Subcutaneous abdominal adipose tissue (tissue), 5 donors: ENCODE measurements at regions not wholly inside any gene's neighbourhood (a gene's known extent, or its start where the extent isn't known, plus 50 kb on each side); places are given as distances from the start of the nearest gene placed in this dataset.

Source experiments
- H3K27ac ChIP-seq: one replicate; pipeline ENCODE4 v1.7.0; 2013; ENCODE audit warnings: low read depth, mild to moderate bottlenecking, inconsistent platforms, low read length, moderate library complexity
- H3K27me3 ChIP-seq, 5 donors: one replicate each; pipeline ENCODE4 v1.7.0; 2013; ENCODE audit warnings: low read length in 5 of 5, inconsistent platforms in 1 of 5; ENCODE audit not compliant: control insufficient read depth in 5 of 5, insufficient read depth in 4 of 5
- H3K36me3 ChIP-seq, 5 donors: one replicate each; pipeline ENCODE4 v1.7.0; 2013; ENCODE audit warnings: low read length in 5 of 5; ENCODE audit not compliant: control insufficient read depth in 5 of 5, insufficient read depth in 5 of 5
- H3K4me1 ChIP-seq, 5 donors: one replicate each; pipeline ENCODE4 v1.7.0; 2013; ENCODE audit warnings: low read length in 5 of 5, mild to moderate bottlenecking in 3 of 5, moderate library complexity in 1 of 5; ENCODE audit not compliant: control insufficient read depth in 5 of 5, insufficient read depth in 5 of 5
- H3K4me3 ChIP-seq, 5 donors: one replicate each; pipeline ENCODE4 v1.7.0; 2013; ENCODE audit warnings: low read length in 5 of 5, low read depth in 1 of 5
- H3K9ac ChIP-seq, 5 donors: one replicate each; pipeline ENCODE4 v1.7.0; 2013; ENCODE audit warnings: low read length in 5 of 5, mild to moderate bottlenecking in 4 of 5, moderate library complexity in 3 of 5
- H3K9me3 ChIP-seq, 5 donors: one replicate each; pipeline ENCODE4 v1.7.0; 2013; ENCODE audit warnings: low read length in 5 of 5; ENCODE audit not compliant: control insufficient read depth in 5 of 5
- donor health status: healthy.
- donor health status: healthy.
- donor health status: healthy.
- donor health status: healthy.
- donor health status: healthy.

DNA sequence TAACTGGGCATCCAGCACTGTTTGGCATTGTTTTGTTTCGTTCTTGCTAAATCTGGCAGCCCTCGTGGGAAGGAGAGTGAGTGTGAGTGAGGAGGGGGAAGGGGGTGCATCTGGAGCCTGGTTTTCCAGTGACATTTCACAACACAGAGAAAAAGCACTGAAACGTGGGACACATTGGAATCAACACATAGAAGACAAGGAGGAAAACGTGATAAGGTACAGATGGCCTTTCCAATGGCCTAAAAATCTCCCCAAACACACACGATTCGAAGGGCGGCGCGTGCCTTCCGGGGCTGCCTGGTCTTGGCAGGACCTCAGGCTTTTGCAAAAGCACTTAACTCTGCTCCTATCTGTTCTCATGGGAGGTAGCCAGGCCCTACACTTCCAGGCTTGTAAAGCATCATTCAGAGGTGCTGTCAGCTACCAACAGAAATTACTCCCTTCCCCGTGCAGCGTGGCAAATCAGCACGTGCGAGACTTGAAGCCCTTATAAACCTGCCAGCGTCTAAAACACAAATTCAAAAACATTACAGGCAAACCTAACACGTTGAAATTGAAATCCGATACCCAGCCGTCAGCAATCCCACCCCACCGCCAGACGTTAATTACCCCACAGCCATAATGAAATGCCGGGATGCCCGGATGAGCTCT lies 129.4 kb downstream of the OLFM1 start:
- Histone ChIP-seq H3K4me1 (peaks cover 1 to 46% (median 41%) of the 10 kb centered on the region in 5 donors), H3K36me3 (no peaks in the 10 kb centered on the region), H3K9me3 (peaks cover 0 to 3% (median under 1%) of the 10 kb centered on the region in 5 donors), H3K27ac (no peak overlapping the region), H3K27me3 (peaks cover 6 to 45% (median 31%) of the 10 kb centered on the region in 5 donors), H3K9ac (no peak overlapping the region), H3K4me3 (no peak overlapping the region)

GRCh38 chr9:135217836-135218235 lies 130.4 kb downstream of the OLFM1 start:
- Histone ChIP-seq H3K36me3 (no peaks in the 10 kb centered on the region), H3K4me1 (peaks cover 1 to 49% (median 45%) of the 10 kb centered on the region in 5 donors), H3K27ac (no peak overlapping the region), H3K9ac (no peak overlapping the region), H3K27me3 (peaks cover 10 to 52% (median 38%) of the 10 kb centered on the region in 5 donors), H3K9me3 (no peaks in the 10 kb centered on the region), H3K4me3 (no peak overlapping the region)

DNA sequence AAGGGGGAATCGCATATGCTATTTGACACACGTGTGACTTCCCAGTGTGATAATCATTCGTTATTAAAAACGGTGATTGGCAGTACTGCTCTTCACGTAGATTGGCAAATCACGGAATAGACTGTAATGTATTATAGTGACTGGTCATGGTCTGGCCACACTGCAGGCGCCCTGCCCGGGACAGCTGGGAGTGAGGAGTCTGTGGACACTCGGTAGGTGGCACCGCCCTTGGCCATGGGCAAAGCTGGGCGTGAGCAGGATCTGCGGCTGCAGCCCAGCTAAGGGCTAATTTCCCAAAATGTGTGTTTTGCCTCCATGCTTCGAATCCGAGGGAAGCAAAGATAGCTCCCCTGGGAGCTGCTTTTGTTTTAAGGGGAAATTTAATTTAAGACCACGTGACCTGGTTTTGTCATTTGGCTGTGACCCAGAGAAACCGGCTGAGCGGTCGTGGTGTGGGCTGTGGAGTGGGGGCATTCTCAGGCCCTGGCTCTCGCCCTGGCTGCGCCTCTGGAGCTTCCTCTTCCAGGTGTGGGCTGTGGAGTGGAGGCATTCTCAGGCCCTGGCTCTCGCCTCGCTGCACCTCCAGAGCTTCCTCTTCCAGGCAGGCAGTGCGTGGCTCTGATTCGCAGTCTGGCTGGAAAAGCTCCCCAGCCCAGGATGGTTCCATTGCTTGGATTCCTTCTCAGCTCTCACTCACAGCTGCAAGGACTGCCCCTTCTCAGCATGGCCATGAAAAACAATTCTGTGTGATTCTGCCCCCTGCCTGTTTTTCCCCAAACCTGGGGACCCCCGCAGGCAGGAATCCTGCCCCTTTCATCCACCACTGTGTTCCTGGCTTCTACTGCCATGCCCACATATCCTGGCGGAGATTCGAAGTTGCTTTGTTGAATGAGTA lies 131.1 kb downstream of the OLFM1 start:
- Histone ChIP-seq H3K27ac (no peak overlapping the region), H3K9me3 (no peaks in the 10 kb centered on the region), H3K9ac (no peak overlapping the region), H3K27me3 (peaks cover 14 to 57% (median 38%) of the 10 kb centered on the region in 5 donors), H3K36me3 (no peaks in the 10 kb centered on the region), H3K4me1 (peaks cover 1 to 49% (median 41%) of the 10 kb centered on the region in 5 donors), H3K4me3 (peak overlapping the region in 1 of 5 donors; percentile 32)

DNA sequence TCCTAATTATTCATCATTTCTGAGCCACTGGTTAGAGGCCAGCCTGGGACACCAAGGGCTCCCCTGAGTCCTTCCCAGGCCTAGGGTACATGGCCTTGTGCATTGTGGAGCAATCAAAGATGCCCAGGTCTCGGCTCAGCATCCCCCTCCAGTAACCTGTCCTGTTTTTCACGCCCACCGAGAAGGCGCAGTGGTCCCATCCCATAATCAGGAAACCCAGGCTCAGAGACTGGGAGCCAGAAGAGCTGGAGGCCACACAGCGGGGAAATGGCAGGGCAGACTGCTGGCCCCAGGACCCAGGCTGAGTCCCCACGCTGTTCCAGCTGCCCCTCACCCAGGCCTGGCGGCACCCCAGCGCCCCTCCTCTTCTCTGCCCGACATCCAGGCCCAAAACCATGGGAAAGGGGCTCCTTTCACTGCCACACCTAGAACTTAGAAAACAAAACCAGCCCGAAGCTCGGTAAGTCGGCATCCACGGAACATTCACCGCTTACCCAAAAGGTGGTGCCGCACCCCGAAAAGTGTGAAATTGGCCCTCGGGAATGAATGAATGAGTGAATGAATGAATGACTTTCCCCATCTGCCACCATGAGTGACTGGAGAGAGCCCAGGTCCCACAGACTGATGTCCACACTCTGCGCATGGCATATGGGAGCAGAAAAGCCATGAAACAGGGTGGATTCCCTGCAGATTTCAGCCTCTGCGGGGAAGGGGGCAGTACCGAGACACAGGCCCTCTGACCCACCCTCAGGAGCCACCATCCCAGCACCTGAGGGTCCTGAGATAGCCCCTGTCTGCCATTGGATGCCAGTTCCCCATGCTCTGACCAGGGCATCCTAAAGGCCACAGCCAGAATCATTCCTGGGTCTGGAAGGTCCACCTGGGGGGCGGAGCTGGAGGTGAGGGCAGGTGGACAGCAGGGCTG lies 132.5 kb downstream of the OLFM1 start:
- H3K9me3 ChIP-seq = no peaks in the 10 kb centered on the region
- peaks cover 1 to 41% (median 36%) of the 10 kb centered on the region in 5 donors for H3K4me1 ChIP-seq
- H3K9ac ChIP-seq = no peak overlapping the region
- no peak overlapping the region for H3K27ac ChIP-seq
- H3K4me3 ChIP-seq = no peak overlapping the region
- peaks cover 22 to 65% (median 44%) of the 10 kb centered on the region in 5 donors for H3K27me3 ChIP-seq
- no peaks in the 10 kb centered on the region for H3K36me3 ChIP-seq

GRCh38 chr9:135220601-135221575 lies 133.4 kb downstream of the OLFM1 start:
- Histone ChIP-seq H3K4me3 (no peak overlapping the region), H3K27ac (no peak overlapping the region), H3K9me3 (peaks cover 0 to 5% (median 0%) of the 10 kb centered on the region in 5 donors), H3K9ac (no peak overlapping the region), H3K36me3 (no peaks in the 10 kb centered on the region), H3K4me1 (peaks cover 0 to 35% (median 29%) of the 10 kb centered on the region in 5 donors), H3K27me3 (peaks cover 22 to 63% (median 53%) of the 10 kb centered on the region in 5 donors)

DNA sequence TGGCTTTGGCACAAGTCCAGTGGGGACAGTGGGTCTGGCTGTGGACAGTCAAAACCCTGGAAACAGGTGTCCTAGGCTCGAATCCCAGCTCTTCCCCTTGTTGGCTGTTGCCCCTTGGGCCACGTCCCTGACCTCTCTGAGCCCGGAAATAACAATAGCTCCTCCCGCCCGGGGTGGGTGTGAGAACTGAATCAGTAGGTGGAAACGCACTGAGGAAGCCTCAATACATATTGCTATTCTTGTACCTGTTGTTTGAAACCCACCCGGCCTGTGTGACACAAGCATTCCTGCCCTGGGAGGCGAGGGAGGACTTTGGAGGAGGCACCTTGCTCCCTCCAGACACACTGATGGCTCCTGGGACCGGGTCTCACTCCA lies 134.1 kb downstream of the OLFM1 start:
- H3K9me3 ChIP-seq = peaks cover 0 to 5% (median 0%) of the 10 kb centered on the region in 5 donors
- no peak overlapping the region for H3K27ac ChIP-seq
- H3K9ac ChIP-seq = no peak overlapping the region
- peaks cover 0 to 28% (median 22%) of the 10 kb centered on the region in 5 donors for H3K4me1 ChIP-seq
- H3K4me3 ChIP-seq = no peak overlapping the region
- peaks cover 22 to 60% (median 53%) of the 10 kb centered on the region in 5 donors for H3K27me3 ChIP-seq
- H3K36me3 ChIP-seq = no peaks in the 10 kb centered on the region

- peaks cover 24 to 66% (median 55%) of the 10 kb centered on the region in 5 donors for H3K27me3 ChIP-seq
- H3K9ac ChIP-seq = no peak overlapping the region
- H3K36me3 ChIP-seq = no peaks in the 10 kb centered on the region
- H3K27ac ChIP-seq = no peak overlapping the region
- H3K4me3 ChIP-seq = no peak overlapping the region
- peaks cover 0 to 5% (median 0%) of the 10 kb centered on the region in 5 donors for H3K9me3 ChIP-seq
- H3K4me1 ChIP-seq = peaks cover 0 to 23% (median 17%) of the 10 kb centered on the region in 5 donors
Observed at GRCh38 chr9:135221951-135222631, 134.6 kb downstream of the OLFM1 start.

DNA sequence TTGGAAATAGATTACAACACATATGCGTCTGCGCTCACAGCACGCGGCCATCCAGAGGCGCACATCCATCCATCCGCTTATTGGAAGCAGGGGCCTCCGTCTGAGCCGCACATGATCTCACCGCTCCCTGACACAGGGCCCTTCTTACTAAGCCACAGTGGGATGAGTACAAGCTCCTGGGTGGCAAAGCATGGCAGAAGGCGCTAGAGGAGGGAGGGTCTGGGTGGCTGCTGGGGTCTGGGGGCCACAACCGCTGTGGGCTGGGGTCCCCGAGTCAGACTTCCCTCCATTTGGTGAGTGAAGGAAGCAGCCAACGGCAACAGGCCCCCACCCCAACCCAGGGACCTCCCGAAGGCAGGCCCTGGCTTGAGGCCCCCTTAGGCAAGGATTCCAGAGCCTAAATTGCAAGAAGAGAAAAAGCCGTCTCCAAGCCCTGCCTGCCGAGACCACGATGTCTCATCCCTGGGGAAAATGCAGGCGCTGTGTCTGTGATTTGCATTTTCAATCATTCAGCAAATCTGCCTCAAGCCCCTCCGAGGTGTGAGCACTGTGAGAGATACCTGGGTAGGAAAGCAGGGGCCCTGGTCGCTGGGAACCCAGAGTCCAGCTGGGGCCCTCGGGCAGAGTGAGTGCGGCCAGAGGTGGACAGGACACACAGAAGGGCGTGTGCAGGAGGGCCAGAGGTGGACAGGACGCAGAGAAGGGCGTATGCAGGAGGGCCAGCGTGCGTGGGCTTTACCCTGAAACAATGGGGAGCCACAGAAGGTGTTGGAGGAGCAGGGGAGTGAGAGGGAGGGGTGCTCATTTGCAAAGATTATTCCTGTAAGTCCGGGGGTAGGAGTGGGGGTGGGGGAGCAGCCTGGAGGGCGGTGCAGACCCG lies 135.7 kb downstream of the OLFM1 start:
- H3K27me3 ChIP-seq = peaks cover 29 to 67% (median 58%) of the 10 kb centered on the region in 5 donors
- H3K27ac ChIP-seq = no peak overlapping the region
- H3K9ac ChIP-seq = no peak overlapping the region
- no peak overlapping the region for H3K4me3 ChIP-seq
- peaks cover 0 to 15% (median 10%) of the 10 kb centered on the region in 5 donors for H3K4me1 ChIP-seq
- H3K9me3 ChIP-seq = peaks cover 0 to 5% (median 0%) of the 10 kb centered on the region in 5 donors
- H3K36me3 ChIP-seq = no peaks in the 10 kb centered on the region
